HCT116 (cell line): ENCODE measurements at regions not wholly inside any gene's neighbourhood (a gene's known extent, or its start where the extent isn't known, plus 50 kb on each side); places are given as distances from the start of the nearest gene placed in this dataset.

Experiments
- ATAC-seq: fragments of 200-7000 bp; cut with Tn5 transposase; 2 replicates; pipeline ENCODE4 v1.9.1; 2020; ENCODE audit warnings: mild to moderate bottlenecking, moderate library complexity
- BruUV-seq: library from RNA; stranded (reverse); fragments of 400-500 nt; replicated peaks from 2 replicates; lab custom pipeline; 2021; lab: Mats Ljungman, UMichigan
- CTCF ChIA-PET: fragments of 300-600 bp; sonication (Branson Sonifier 250); formaldehyde crosslinking; loops from one replicate; lab custom pipeline; 2021; ENCODE audit warnings: antibody characterized with exemption; lab: Charles Lee
- POLR2A ChIA-PET: fragments of 300-600, 350-600 bp; sonication (Branson Sonifier 250); formaldehyde crosslinking; loops from one replicate; lab custom pipeline; 2021; ENCODE audit warnings: antibody characterized with exemption; lab: Charles Lee
- RAD21 ChIA-PET, 2 experiments: fragments of 300-600 bp; sonication (Branson Sonifier 250); formaldehyde crosslinking; loops; one replicate each; lab custom pipeline; 2023; ENCODE audit warnings: low total read pairs in 2 of 2; ENCODE audit not compliant: uncharacterized antibody in 2 of 2, unreplicated experiment in 2 of 2, low non-redundant PET in 1 of 2; lab: Charles Lee
- DNase-seq: peaks from one replicate; pipeline ENCODE4 v3.0.0-alpha.2; 2010; ENCODE audit warnings: low read depth, low spot score
- H2AFZ ChIP-seq: fragments of 200-600 bp; shearing (Covaris generic), sonication (generic); 2 replicates; pipeline ENCODE4 v1.6.1; 2017; ENCODE audit warnings: low read depth, mixed run types, mixed read lengths, antibody characterized with exemption, low read length; ENCODE audit not compliant: poor library complexity, severe bottlenecking
- H3K27ac ChIP-seq: 2 replicates; pipeline ENCODE4 v1.5.1; 2012; ENCODE audit warnings: low read depth, low read length
- H3K27me3 ChIP-seq: fragments of 200-600 bp; sonication (generic); 2 replicates; pipeline ENCODE4 v1.6.1; 2016; ENCODE audit warnings: mixed run types, low read length, mixed read lengths; ENCODE audit not compliant: insufficient read depth
- H3K36me3 ChIP-seq, 2 experiments: fragments of 200-500 bp in 1 of 2; fragments of 200-600 bp in 1 of 2; sonication (Bioruptor generic) in 1 of 2; sonication (generic) in 1 of 2; 2 replicates each; pipeline versions ENCODE4 v1.5.1 to v1.6.1; 2014 to 2016; ENCODE audit warnings: low read length in 2 of 2, inconsistent platforms in 1 of 2, mixed read lengths in 1 of 2, mixed run types in 1 of 2; ENCODE audit not compliant: insufficient read depth in 2 of 2, control insufficient read depth in 1 of 2
- H3K4me1 ChIP-seq, 2 experiments: fragments of 200-600 bp in 1 of 2; sonication (generic) in 1 of 2; 2 replicates each; pipeline versions ENCODE4 v1.5.1 to v1.6.1; 2012 to 2017; ENCODE audit warnings: low read length in 2 of 2, inconsistent platforms in 1 of 2, mild to moderate bottlenecking in 1 of 2, mixed read lengths in 1 of 2, mixed run types in 1 of 2, moderate library complexity in 1 of 2; ENCODE audit not compliant: insufficient read depth in 2 of 2, control insufficient read depth in 1 of 2
- H3K4me2 ChIP-seq: fragments of 200-600 bp; sonication (generic); 2 replicates; pipeline ENCODE4 v1.6.1; 2017; ENCODE audit warnings: mixed run types, low read length, mixed read lengths
- H3K4me3 ChIP-seq, 2 experiments: fragments of 200-600 bp in 1 of 2; sonication (generic) in 1 of 2; replicated peaks in 1 of 2; 2 replicates each; pipeline ENCODE4 v1.5.1; 2011 to 2016; ENCODE audit warnings: low read length in 2 of 2, control low read depth in 1 of 2, low read depth in 1 of 2, mild to moderate bottlenecking in 1 of 2, mixed read lengths in 1 of 2, mixed run types in 1 of 2
- H3K79me2 ChIP-seq: fragments of 200-600 bp; sonication (generic); 2 replicates; pipeline ENCODE4 v1.6.1; 2017; ENCODE audit warnings: mild to moderate bottlenecking, mixed run types, low read length, moderate library complexity, mixed read lengths; ENCODE audit not compliant: insufficient read depth
- H3K9ac ChIP-seq: fragments of 200-600 bp; sonication (generic); 2 replicates; pipeline ENCODE4 v1.6.1; 2016; ENCODE audit warnings: low read length, mixed read lengths
- H3K9me2 ChIP-seq: fragments of 200-600 bp; sonication (generic), shearing (Covaris generic); 2 replicates; pipeline ENCODE4 v1.6.1; 2017; ENCODE audit warnings: mixed run types, mild to moderate bottlenecking, moderate library complexity; ENCODE audit not compliant: insufficient read depth
- H3K9me3 ChIP-seq, 2 experiments: fragments of 200-500 bp in 1 of 2; fragments of 200-600 bp in 1 of 2; sonication (Bioruptor generic) in 1 of 2; sonication (generic) in 1 of 2; 2 replicates each; pipeline ENCODE4 v1.6.1; 2014 to 2017; ENCODE audit warnings: low read length in 2 of 2, mixed read lengths in 2 of 2, inconsistent platforms in 1 of 2, low read depth in 1 of 2, mild to moderate bottlenecking in 1 of 2, mixed run types in 1 of 2, moderate library complexity in 1 of 2; ENCODE audit not compliant: control insufficient read depth in 1 of 2, insufficient read depth in 1 of 2
- H4K20me1 ChIP-seq: fragments of 200-600 bp; sonication (generic), shearing (Covaris generic); 2 replicates; pipeline ENCODE4 v1.6.1; 2017; ENCODE audit warnings: mixed run types, mild to moderate bottlenecking, moderate library complexity; ENCODE audit not compliant: insufficient read depth
- CBX3 ChIP-seq: IDR thresholded peaks from 2 replicates; pipeline ENCODE4 v1.6.1; 2012; ENCODE audit warnings: low read depth
- CEBPB ChIP-seq: IDR thresholded peaks from 2 replicates; pipeline ENCODE4 v1.6.1; 2012; ENCODE audit warnings: low read depth
- EGR1 ChIP-seq: IDR thresholded peaks from 2 replicates; pipeline ENCODE4 v1.6.1; 2012; ENCODE audit warnings: low read depth
- ELF1 ChIP-seq: IDR thresholded peaks from 2 replicates; pipeline ENCODE4 v1.6.1; 2012; ENCODE audit warnings: low read depth, borderline replicate concordance
- EZH2 ChIP-seq: fragments of 200-600 bp; sonication (generic); IDR thresholded peaks from 2 replicates; pipeline ENCODE4 v1.6.1; 2017; ENCODE audit warnings: antibody characterized with exemption, mixed run types
- EZH2phosphoT487 ChIP-seq: fragments of 200-600 bp; IDR thresholded peaks from 2 replicates; pipeline ENCODE4 v1.6.1; 2018; ENCODE audit warnings: antibody characterized with exemption, borderline replicate concordance
- FOSL1 ChIP-seq: IDR thresholded peaks from 2 replicates; pipeline ENCODE4 v1.6.1; 2012; ENCODE audit warnings: low read depth
- JUND ChIP-seq: IDR thresholded peaks from 2 replicates; pipeline ENCODE4 v1.6.1; 2012
- POLR2A ChIP-seq: IDR thresholded peaks from 2 replicates; pipeline ENCODE4 v1.7.0; 2011; ENCODE audit warnings: borderline replicate concordance; ENCODE audit not compliant: insufficient read depth, insufficient read length; ENCODE audit errors: extremely low read depth
- POLR2AphosphoS5 ChIP-seq: IDR thresholded peaks from 2 replicates; pipeline ENCODE4 v1.6.1; 2011; ENCODE audit warnings: mild to moderate bottlenecking, low read depth, low read length, moderate library complexity
- RAD21 ChIP-seq: IDR thresholded peaks from 2 replicates; pipeline ENCODE4 v1.6.1; 2012; ENCODE audit warnings: low read depth, mild to moderate bottlenecking
- REST ChIP-seq: IDR thresholded peaks from 2 replicates; pipeline ENCODE4 v1.6.1; 2012; ENCODE audit warnings: low read depth
- SP1 ChIP-seq: IDR thresholded peaks from 2 replicates; pipeline ENCODE4 v1.6.1; 2012; ENCODE audit warnings: low read depth
- SRF ChIP-seq: IDR thresholded peaks from 2 replicates; pipeline ENCODE4 v1.6.1; 2012; ENCODE audit warnings: low read depth
- TCF7L2 ChIP-seq: IDR thresholded peaks from 2 replicates; pipeline ENCODE4 v1.7.0; 2011; ENCODE audit warnings: borderline replicate concordance, inconsistent platforms; ENCODE audit not compliant: insufficient read depth, insufficient read length; ENCODE audit errors: extremely low read depth
- ZFX ChIP-seq: fragments of 450-650 bp; IDR thresholded peaks from 2 replicates; pipeline ENCODE4 v1.6.1; 2017
- ZNF274 ChIP-seq: fragments of 200-500 bp; sonication (Bioruptor generic); IDR thresholded peaks from 2 replicates; pipeline ENCODE4 v1.6.1; 2014; ENCODE audit warnings: mild to moderate bottlenecking, low read depth, low read length, inconsistent platforms
- intact Hi-C: fragments of 100-400 bp; cut with micrococcal nuclease; formaldehyde crosslinking; loops from 2 replicates; pipeline ENCODE4 v1.10.0; 2022

- H3K27ac ChIP-seq = no peak overlapping the region
- H3K36me3 ChIP-seq = no peaks in the 10 kb centered on the region
- H3K9ac ChIP-seq = no peak overlapping the region
- no peak for DNase-seq
- POLR2A ChIA-PET = no interaction called here
- no peak overlapping the region for H3K4me2 ChIP-seq
- TF ChIP-seq CEBPB (no peak), REST (no peak), TCF7L2 (no peak), SP1 (no peak), EGR1 (no peak), POLR2AphosphoS5 (no peak), RAD21 (no peak), EZH2phosphoT487 (no peak), FOSL1 (no peak), POLR2A (no peak), ZNF274 (no peak), JUND (no peak), SRF (no peak), ELF1 (no peak), ZFX (no peak), CBX3 (no peak), EZH2 (no peak)
- TF ChIP-seq, all 23 proteins: peak for 0
- intact Hi-C loops = no loop called here
- H3K9me2 ChIP-seq = no peaks in the 10 kb centered on the region
- RAD21 ChIA-PET = no interaction called here
- no TSS peak for BruUV-seq
- no peaks in the 10 kb centered on the region for H3K9me3 ChIP-seq
- no peak overlapping the region for H2AFZ ChIP-seq
- ATAC-seq = no peak
- no peaks in the 10 kb centered on the region for H4K20me1 ChIP-seq
- CTCF ChIA-PET = no interaction called here
- H3K4me3 ChIP-seq = no peak overlapping the region
- no peaks in the 10 kb centered on the region for H3K4me1 ChIP-seq
- no peaks in the 10 kb centered on the region for H3K27me3 ChIP-seq
- no peaks in the 10 kb centered on the region for H3K79me2 ChIP-seq
These were observed 67.8 kb upstream of the GJA8 start for GRCh38 chr1:147834810-147835209.
